H1 (cell line): ENCODE measurements at regions not wholly inside any gene's neighbourhood (a gene's known extent, or its start where the extent isn't known, plus 50 kb on each side); places are given as distances from the start of the nearest gene placed in this dataset.

Source experiments
- CTCF ChIP-seq, 3 experiments: IDR thresholded peaks; 1 replicate in 2 of 3; 2 replicates in 1 of 3; pipeline versions ENCODE4 v1.5.1 to v1.6.1; 2011; ENCODE audit warnings: low read length in 3 of 3, mild to moderate bottlenecking in 3 of 3, inconsistent platforms in 2 of 3, low read depth in 1 of 3, moderate library complexity in 1 of 3; ENCODE audit not compliant: insufficient read depth in 1 of 3; ENCODE audit errors: control extremely low read depth in 1 of 3
- EGR1 ChIP-seq: IDR thresholded peaks from 2 replicates; pipeline ENCODE4 v1.6.1; 2011; ENCODE audit warnings: low read depth, low read length, borderline replicate concordance
- POLR2A ChIP-seq, 2 experiments: IDR thresholded peaks; 1 replicate in 1 of 2; 2 replicates in 1 of 2; pipeline ENCODE4 v1.6.1; 2011; ENCODE audit warnings: low read depth in 2 of 2, low read length in 2 of 2, mild to moderate bottlenecking in 2 of 2; ENCODE audit errors: control extremely low read depth in 1 of 2
- POLR2AphosphoS5 ChIP-seq: IDR thresholded peaks from 2 replicates; pipeline ENCODE4 v1.6.1; 2011; ENCODE audit warnings: low read depth, low read length
- RAD21 ChIP-seq, 2 experiments: IDR thresholded peaks in 1 of 2; conservative IDR thresholded peaks in 1 of 2; 2 replicates each; pipeline ENCODE4 v1.6.1; 2011; ENCODE audit warnings: low read depth in 2 of 2, low read length in 2 of 2, improper control_type of control experiment in 1 of 2, inconsistent platforms in 1 of 2, mild to moderate bottlenecking in 1 of 2, moderate library complexity in 1 of 2
- SP1 ChIP-seq: IDR thresholded peaks from 2 replicates; pipeline ENCODE4 v1.6.1; 2011; ENCODE audit warnings: low read depth, low read length
- SP2 ChIP-seq: IDR thresholded peaks from 2 replicates; pipeline ENCODE4 v1.6.1; 2012; ENCODE audit warnings: mild to moderate bottlenecking, low read length, inconsistent platforms
- SRF ChIP-seq: IDR thresholded peaks from 2 replicates; pipeline ENCODE4 v1.6.1; 2011; ENCODE audit warnings: mild to moderate bottlenecking, low read depth, low read length, moderate library complexity

GRCh38 chr10:9379183-9379582, 1324.7 kb downstream of the GATA3 start:
- TF ChIP-seq CTCF (IDR thresholded peaks at IDR 0.05; ENCODE audit: control extremely low read depth in 1 of 3, insufficient read depth in 1 of 3, low read depth in 1 of 3, low read length in 3 of 3) (no peak), POLR2AphosphoS5 (no peak), EGR1 (no peak), SRF (no peak), SP2 (no peak), POLR2A (IDR thresholded peaks at IDR 0.05; ENCODE audit: control extremely low read depth in 1 of 2, low read depth in 2 of 2, low read length in 2 of 2) (no peak), RAD21 (IDR thresholded peaks at IDR 0.05 in 1 of 2, conservative IDR thresholded peaks at IDR 0.05 in 1 of 2; ENCODE audit: low read depth in 2 of 2, low read length in 2 of 2) (no peak), SP1 (no peak)
